Peyer's patch (tissue), 4 donors: ENCODE measurements at regions not wholly inside any gene's neighbourhood (a gene's known extent, or its start where the extent isn't known, plus 50 kb on each side); places are given as distances from the start of the nearest gene placed in this dataset.

Experiments used
- DNase-seq, 3 donors: peaks; one replicate each; pipeline ENCODE4 v3.0.0-alpha.2; 2017 to 2019
- H3K27ac ChIP-seq, 4 donors: fragments of 200-600 bp; sonication (generic); one replicate each; pipeline ENCODE4 v1.5.1; 2016 to 2019
- H3K27me3 ChIP-seq, 2 donors: fragments of 200-600 bp; sonication (generic); one replicate each; pipeline ENCODE4 v1.5.1; 2019
- H3K36me3 ChIP-seq, 3 donors: fragments of 200-600 bp; sonication (generic); one replicate each; pipeline ENCODE4 v1.5.1; 2016 to 2019
- H3K4me1 ChIP-seq, 4 donors: fragments of 200-600 bp; sonication (generic); one replicate each; pipeline ENCODE4 v1.5.1; 2016 to 2019
- H3K4me3 ChIP-seq, 4 donors: fragments of 200-600 bp; sonication (generic); 1 replicate in 3 of 4; 2 replicates in 1 of 4; pipeline ENCODE4 v1.5.1; 2016 to 2019; ENCODE audit warnings: mild to moderate bottlenecking in 1 of 4
- H3K9me3 ChIP-seq, 4 donors: fragments of 200-600 bp; sonication (generic); one replicate each; pipeline ENCODE4 v1.5.1; 2016 to 2019; ENCODE audit warnings: mild to moderate bottlenecking in 1 of 4
- CTCF ChIP-seq, 6 experiments: fragments of 450-650 bp in 4 of 6; fragments of 200-600 bp in 2 of 6; sonication (generic) in 1 of 6; IDR thresholded peaks; one replicate each; pipeline ENCODE4 v1.5.1; 2017 to 2019; ENCODE audit warnings: antibody characterized with exemption in 6 of 6, mild to moderate bottlenecking in 3 of 6, moderate library complexity in 1 of 6
- POLR2A ChIP-seq, 2 donors: fragments of 450-650 bp; IDR thresholded peaks; one replicate each; pipeline ENCODE4 v1.5.1; 2017; ENCODE audit warnings: antibody characterized with exemption in 2 of 2, mild to moderate bottlenecking in 2 of 2, moderate library complexity in 2 of 2

GRCh38 chr13:90098577-90098976 is 1248.9 kb upstream of the MIR17HG start:
- Histone ChIP-seq H3K36me3 (no peaks in the 10 kb centered on the region), H3K27me3 (no peaks in the 10 kb centered on the region), H3K9me3 (no peaks in the 10 kb centered on the region), H3K27ac (no peak overlapping the region), H3K4me1 (no peaks in the 10 kb centered on the region), H3K4me3 (no peak overlapping the region)
- TF ChIP-seq CTCF (IDR thresholded peaks at IDR 0.05) (no peak), POLR2A (IDR thresholded peaks at IDR 0.05) (no peak)
- DNase-seq: no peak

- DNase-seq: no peak
- Histone ChIP-seq H3K27ac (no peak overlapping the region), H3K4me3 (no peak overlapping the region), H3K27me3 (no peaks in the 10 kb centered on the region), H3K4me1 (no peaks in the 10 kb centered on the region), H3K9me3 (no peaks in the 10 kb centered on the region), H3K36me3 (no peaks in the 10 kb centered on the region)
- TF ChIP-seq CTCF (IDR thresholded peaks at IDR 0.05) (no peak), POLR2A (IDR thresholded peaks at IDR 0.05) (no peak)
Measured at GRCh38 chr13:90099847-90100246, 1247.6 kb upstream of the MIR17HG start.

- Histone ChIP-seq H3K4me3 (no peak overlapping the region), H3K9me3 (no peaks in the 10 kb centered on the region), H3K27ac (no peak overlapping the region), H3K36me3 (no peaks in the 10 kb centered on the region), H3K27me3 (no peaks in the 10 kb centered on the region), H3K4me1 (no peaks in the 10 kb centered on the region)
- TF ChIP-seq CTCF (IDR thresholded peaks at IDR 0.05): no peak
- no peak for TF ChIP-seq POLR2A (IDR thresholded peaks at IDR 0.05)
- DNase-seq: no peak
Measured at GRCh38 chr13:90103099-90103784, 1244.2 kb upstream of the MIR17HG start.

GRCh38 chr13:90104764-90105163 is 1242.7 kb upstream of the MIR17HG start:
- H3K4me3 ChIP-seq: no peak overlapping the region
- H3K4me1 ChIP-seq: no peaks in the 10 kb centered on the region
- H3K36me3 ChIP-seq: no peaks in the 10 kb centered on the region
- H3K27ac ChIP-seq: no peak overlapping the region
- no peaks in the 10 kb centered on the region for H3K9me3 ChIP-seq
- H3K27me3 ChIP-seq: no peaks in the 10 kb centered on the region
- TF ChIP-seq POLR2A (IDR thresholded peaks at IDR 0.05): no peak
- no peak for TF ChIP-seq CTCF (IDR thresholded peaks at IDR 0.05)
- no peak for DNase-seq

- DNase-seq: no peak
- Histone ChIP-seq H3K4me3 (no peak overlapping the region), H3K9me3 (no peaks in the 10 kb centered on the region), H3K36me3 (no peaks in the 10 kb centered on the region), H3K27me3 (no peaks in the 10 kb centered on the region), H3K27ac (no peak overlapping the region), H3K4me1 (no peaks in the 10 kb centered on the region)
- TF ChIP-seq CTCF (IDR thresholded peaks at IDR 0.05) (no peak), POLR2A (IDR thresholded peaks at IDR 0.05) (no peak)
Measured at GRCh38 chr13:90105276-90105675, 1242.2 kb upstream of the MIR17HG start.
